ENCODE measurements at regions not wholly inside any gene's neighbourhood (a gene's known extent, or its start where the extent isn't known, plus 50 kb on each side); places are given as distances from the start of the nearest gene placed in this dataset.

GRCh38 chr5:173532689-173533250 is 83.7 kb downstream of the BOD1 start:
- TF ChIP-seq CTCF (conservative IDR thresholded peaks at IDR 0.05; ENCODE audit: low read depth, low read length) (no peak), EZH2 (IDR thresholded peaks at IDR 0.05; ENCODE audit: low read length, unreplicated experiment) (no peak), EZH2phosphoT487 (IDR thresholded peaks at IDR 0.05; ENCODE audit: borderline replicate concordance, low read length) (no peak)

All from PC-3 (cell line).